ENCODE measurements at regions not wholly inside any gene's neighbourhood (a gene's known extent, or its start where the extent isn't known, plus 50 kb on each side); places are given as distances from the start of the nearest gene placed in this dataset.

DNA sequence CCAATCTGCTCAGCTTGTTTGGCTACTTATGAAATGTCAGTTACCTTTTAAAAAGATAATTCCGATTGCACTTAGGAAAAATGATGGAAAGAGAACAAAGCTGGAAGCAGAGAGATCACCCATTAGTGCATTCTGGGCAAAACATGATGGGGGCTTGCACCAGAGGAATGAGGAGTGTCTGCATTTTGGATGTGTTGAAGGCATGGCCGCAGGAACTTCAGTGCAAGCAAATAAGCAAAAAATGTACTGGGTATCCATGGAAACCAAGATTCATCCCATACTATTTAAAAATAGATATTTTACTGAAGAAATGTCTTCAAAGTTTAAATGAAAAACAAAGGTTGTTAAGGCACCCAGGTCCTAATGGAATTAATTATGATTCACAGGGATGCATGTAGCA, 655.0 kb downstream of the POM121L12 start:
- DNase-seq: no peak
- H3K36me3 ChIP-seq: no peaks in the 10 kb centered on the region
- H3K9me3 ChIP-seq: peaks cover 0 to 12% (median 3%) of the 10 kb centered on the region in 4 donors
- intact Hi-C loops (cut with DNase I; ENCODE audit: low total_unique reads): no loop called here
- 86 to 93% (median 90%) methylated on average over 2 of the region's 2 CpGs for WGBS, 5 donors
- H3K4me3 ChIP-seq: no peak overlapping the region
- no peaks in the 10 kb centered on the region for H3K27me3 ChIP-seq
- no peak overlapping the region for H3K27ac ChIP-seq
- H3K4me1 ChIP-seq: no peaks in the 10 kb centered on the region
- TF ChIP-seq, protein P1, sequence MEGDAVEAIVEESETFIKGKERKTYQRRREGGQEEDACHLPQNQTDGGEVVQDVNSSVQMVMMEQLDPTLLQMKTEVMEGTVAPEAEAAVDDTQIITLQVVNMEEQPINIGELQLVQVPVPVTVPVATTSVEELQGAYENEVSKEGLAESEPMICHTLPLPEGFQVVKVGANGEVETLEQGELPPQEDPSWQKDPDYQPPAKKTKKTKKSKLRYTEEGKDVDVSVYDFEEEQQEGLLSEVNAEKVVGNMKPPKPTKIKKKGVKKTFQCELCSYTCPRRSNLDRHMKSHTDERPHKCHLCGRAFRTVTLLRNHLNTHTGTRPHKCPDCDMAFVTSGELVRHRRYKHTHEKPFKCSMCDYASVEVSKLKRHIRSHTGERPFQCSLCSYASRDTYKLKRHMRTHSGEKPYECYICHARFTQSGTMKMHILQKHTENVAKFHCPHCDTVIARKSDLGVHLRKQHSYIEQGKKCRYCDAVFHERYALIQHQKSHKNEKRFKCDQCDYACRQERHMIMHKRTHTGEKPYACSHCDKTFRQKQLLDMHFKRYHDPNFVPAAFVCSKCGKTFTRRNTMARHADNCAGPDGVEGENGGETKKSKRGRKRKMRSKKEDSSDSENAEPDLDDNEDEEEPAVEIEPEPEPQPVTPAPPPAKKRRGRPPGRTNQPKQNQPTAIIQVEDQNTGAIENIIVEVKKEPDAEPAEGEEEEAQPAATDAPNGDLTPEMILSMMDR (IDR thresholded peaks at IDR 0.05): no peak
- TF ChIP-seq POLR2AphosphoS5 (IDR thresholded peaks at IDR 0.05) (no peak), EP300 (IDR thresholded peaks at IDR 0.05) (no peak), POLR2A (IDR thresholded peaks at IDR 0.05) (no peak)

DNA sequence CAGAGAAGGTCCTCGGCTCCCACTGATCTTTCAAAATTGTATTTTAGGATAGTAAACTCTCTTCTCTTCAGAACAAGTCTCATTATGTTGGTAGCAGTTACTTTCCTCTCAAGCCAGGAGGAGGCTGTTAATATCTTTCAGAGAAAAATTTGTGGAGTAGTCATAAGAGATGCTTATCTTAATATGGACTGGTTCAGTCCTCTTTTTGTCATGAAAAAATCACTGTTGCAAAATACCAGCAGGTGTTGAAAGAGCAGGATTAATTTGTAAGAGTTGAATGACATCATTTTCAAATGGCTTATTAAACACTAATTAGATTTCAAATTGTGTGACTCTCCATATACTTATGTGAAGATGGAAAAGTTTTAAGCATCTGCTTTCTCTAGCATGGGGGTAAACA, 662.5 kb downstream of the POM121L12 start:
- intact Hi-C loops (cut with DNase I; ENCODE audit: low total_unique reads): no loop called here
- WGBS, 5 donors: 53 to 69% (median 67%) methylated on average over 1 of the region's 1 CpG
- H3K4me1 ChIP-seq: no peaks in the 10 kb centered on the region
- DNase-seq: no peak
- no peaks in the 10 kb centered on the region for H3K27me3 ChIP-seq
- H3K9me3 ChIP-seq: no peaks in the 10 kb centered on the region
- H3K4me3 ChIP-seq: no peak overlapping the region
- H3K36me3 ChIP-seq: no peaks in the 10 kb centered on the region
- no peak overlapping the region for H3K27ac ChIP-seq
- TF ChIP-seq POLR2A (IDR thresholded peaks at IDR 0.05): no peak
- TF ChIP-seq EP300 (IDR thresholded peaks at IDR 0.05): no peak
- TF ChIP-seq, protein P1 (IDR thresholded peaks at IDR 0.05): no peak
- no peak for TF ChIP-seq POLR2AphosphoS5 (IDR thresholded peaks at IDR 0.05)

DNA sequence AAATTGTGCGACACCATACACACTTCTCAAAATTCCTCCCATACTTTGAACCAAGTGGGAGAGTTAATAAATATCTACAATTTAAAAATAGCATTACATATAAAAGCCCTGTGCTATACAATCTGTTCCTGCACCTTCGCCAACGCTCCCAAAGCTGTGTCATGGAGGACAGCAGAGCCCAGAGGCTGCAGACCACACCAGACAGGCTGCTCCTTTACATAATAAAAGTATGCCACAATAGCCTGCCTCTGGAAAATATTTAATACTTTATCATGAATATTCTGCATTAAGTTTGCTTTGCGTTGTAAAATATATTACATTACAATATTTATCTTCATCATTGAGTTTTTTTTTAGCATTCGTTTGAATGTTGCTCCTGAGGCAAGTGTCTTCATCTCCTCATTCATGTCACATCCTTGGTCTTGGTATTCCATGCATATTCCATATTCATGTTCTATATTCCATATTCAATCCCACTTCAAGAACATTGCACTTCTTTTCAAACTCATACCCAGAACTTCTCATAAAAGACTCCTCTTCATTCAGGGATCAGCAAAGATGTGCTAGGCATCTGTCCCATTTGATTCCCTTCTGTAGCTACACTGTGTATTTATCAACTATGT, 663.9 kb downstream of the POM121L12 start:
- intact Hi-C loops (cut with DNase I; ENCODE audit: low total_unique reads): no loop called here
- Histone ChIP-seq H3K4me3 (no peak overlapping the region), H3K27ac (no peak overlapping the region), H3K27me3 (no peaks in the 10 kb centered on the region), H3K4me1 (no peaks in the 10 kb centered on the region), H3K9me3 (no peaks in the 10 kb centered on the region), H3K36me3 (no peaks in the 10 kb centered on the region)
- TF ChIP-seq POLR2AphosphoS5 (IDR thresholded peaks at IDR 0.05) (no peak), POLR2A (IDR thresholded peaks at IDR 0.05) (no peak), EP300 (IDR thresholded peaks at IDR 0.05) (no peak)
- TF ChIP-seq, protein P1 (IDR thresholded peaks at IDR 0.05): no peak
- 87 to 91% (median 89%) methylated on average over 5 of the region's 5 CpGs for WGBS, 5 donors
- DNase-seq: no peak

DNA sequence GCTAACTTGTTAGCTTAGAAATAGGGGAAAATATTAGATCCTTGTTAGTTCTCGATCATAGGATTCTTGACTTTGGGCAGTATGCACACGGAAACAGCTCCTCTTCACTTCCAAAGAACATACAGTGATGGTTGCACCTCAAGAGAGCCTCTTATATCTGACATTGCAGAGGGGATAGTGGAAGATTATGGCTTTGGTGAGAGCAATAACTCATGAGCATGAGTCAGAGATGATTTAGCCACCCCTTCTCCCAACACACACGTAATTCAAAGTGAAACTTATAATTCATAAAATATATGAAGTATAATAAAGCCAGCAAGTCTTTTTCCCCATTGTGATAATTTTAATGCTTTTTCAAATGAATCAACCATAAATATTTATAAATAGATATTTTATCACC, 683.7 kb downstream of the POM121L12 start:
- no peaks in the 10 kb centered on the region for H3K27me3 ChIP-seq
- intact Hi-C loops (cut with DNase I; ENCODE audit: low total_unique reads): no loop called here
- TF ChIP-seq, protein P1 (IDR thresholded peaks at IDR 0.05): no peak
- TF ChIP-seq POLR2AphosphoS5 (IDR thresholded peaks at IDR 0.05): no peak
- TF ChIP-seq POLR2A (IDR thresholded peaks at IDR 0.05): no peak
- TF ChIP-seq EP300 (IDR thresholded peaks at IDR 0.05): no peak
- H3K4me1 ChIP-seq: no peaks in the 10 kb centered on the region
- no peak for DNase-seq
- 74 to 82% (median 78%) methylated on average over 3 of the region's 3 CpGs for WGBS, 5 donors
- H3K4me3 ChIP-seq: no peak overlapping the region
- no peaks in the 10 kb centered on the region for H3K36me3 ChIP-seq
- no peak overlapping the region for H3K27ac ChIP-seq
- H3K9me3 ChIP-seq: peaks cover 0 to 13% (median 3%) of the 10 kb centered on the region in 4 donors
